NB4 (cell line): ENCODE measurements at regions not wholly inside any gene's neighbourhood (a gene's known extent, or its start where the extent isn't known, plus 50 kb on each side); places are given as distances from the start of the nearest gene placed in this dataset.

Experiments
- POLR2A ChIP-seq: IDR thresholded peaks from 2 replicates; pipeline ENCODE4 v1.6.1; 2011; ENCODE audit warnings: mild to moderate bottlenecking; ENCODE audit not compliant: insufficient read length; ENCODE audit errors: extremely low read depth
- TF ChIP-seq, protein P1 (sequence below): IDR thresholded peaks from one replicate; pipeline ENCODE4 v1.5.1; 2012; ENCODE audit warnings: low read depth, low read length
- TF ChIP-seq, protein P2 (sequence below): IDR thresholded peaks from 2 replicates; pipeline ENCODE4 v1.6.1; 2011; ENCODE audit warnings: low read depth, low read length

DNA sequence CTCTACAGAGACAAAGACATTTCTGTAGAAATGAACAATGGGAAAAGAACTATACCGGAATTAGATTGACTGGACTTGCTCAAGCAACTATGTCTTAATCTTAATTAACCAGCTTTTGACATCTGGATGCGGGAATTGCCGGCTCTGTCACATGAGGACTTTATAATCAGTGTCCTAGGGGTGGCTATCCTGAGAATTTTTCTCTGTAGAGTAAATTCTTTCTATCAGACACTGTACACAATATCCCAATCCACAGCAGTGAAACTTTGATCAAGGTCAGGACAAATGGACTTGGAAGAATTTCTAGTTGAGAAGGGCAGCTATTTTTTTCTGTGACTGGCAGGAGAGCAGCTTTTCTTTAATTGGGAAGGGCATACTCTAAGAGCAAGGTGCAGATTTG lies 322.1 kb downstream of the HRH4 start:
- no peak for TF ChIP-seq POLR2A
- TF ChIP-seq, protein P1, sequence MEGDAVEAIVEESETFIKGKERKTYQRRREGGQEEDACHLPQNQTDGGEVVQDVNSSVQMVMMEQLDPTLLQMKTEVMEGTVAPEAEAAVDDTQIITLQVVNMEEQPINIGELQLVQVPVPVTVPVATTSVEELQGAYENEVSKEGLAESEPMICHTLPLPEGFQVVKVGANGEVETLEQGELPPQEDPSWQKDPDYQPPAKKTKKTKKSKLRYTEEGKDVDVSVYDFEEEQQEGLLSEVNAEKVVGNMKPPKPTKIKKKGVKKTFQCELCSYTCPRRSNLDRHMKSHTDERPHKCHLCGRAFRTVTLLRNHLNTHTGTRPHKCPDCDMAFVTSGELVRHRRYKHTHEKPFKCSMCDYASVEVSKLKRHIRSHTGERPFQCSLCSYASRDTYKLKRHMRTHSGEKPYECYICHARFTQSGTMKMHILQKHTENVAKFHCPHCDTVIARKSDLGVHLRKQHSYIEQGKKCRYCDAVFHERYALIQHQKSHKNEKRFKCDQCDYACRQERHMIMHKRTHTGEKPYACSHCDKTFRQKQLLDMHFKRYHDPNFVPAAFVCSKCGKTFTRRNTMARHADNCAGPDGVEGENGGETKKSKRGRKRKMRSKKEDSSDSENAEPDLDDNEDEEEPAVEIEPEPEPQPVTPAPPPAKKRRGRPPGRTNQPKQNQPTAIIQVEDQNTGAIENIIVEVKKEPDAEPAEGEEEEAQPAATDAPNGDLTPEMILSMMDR = no peak
- TF ChIP-seq, protein P2, sequence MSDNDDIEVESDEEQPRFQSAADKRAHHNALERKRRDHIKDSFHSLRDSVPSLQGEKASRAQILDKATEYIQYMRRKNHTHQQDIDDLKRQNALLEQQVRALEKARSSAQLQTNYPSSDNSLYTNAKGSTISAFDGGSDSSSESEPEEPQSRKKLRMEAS = no peak
